SU-DHL-6 (cell line): ENCODE measurements at regions not wholly inside any gene's neighbourhood (a gene's known extent, or its start where the extent isn't known, plus 50 kb on each side); places are given as distances from the start of the nearest gene placed in this dataset.

ENCODE experiments used
- H2AFZ ChIP-seq: fragments of 200-600 bp; sonication (generic); 2 replicates; pipeline ENCODE4 v1.6.1; 2014; ENCODE audit warnings: low read depth, mild to moderate bottlenecking, moderate library complexity, mixed read lengths, antibody characterized with exemption, low read length; ENCODE audit not compliant: severe bottlenecking
- H3F3A ChIP-seq: fragments of 200-600 bp; shearing (Covaris generic); 2 replicates; pipeline ENCODE4 v1.6.0; 2016; ENCODE audit warnings: antibody characterized with exemption, mild to moderate bottlenecking; ENCODE audit not compliant: insufficient read depth
- H3K27ac ChIP-seq: fragments of 200-600 bp; sonication (generic); 2 replicates; pipeline ENCODE4 v1.5.1; 2016; ENCODE audit warnings: low read depth, mild to moderate bottlenecking, low read length, moderate library complexity, mixed read lengths
- H3K27me3 ChIP-seq: fragments of 200-600 bp; sonication (generic), shearing (Covaris generic); 2 replicates; pipeline ENCODE4 v1.6.0; 2014; ENCODE audit warnings: mild to moderate bottlenecking, low read length
- H3K36me3 ChIP-seq: fragments of 200-600 bp; sonication (generic); 2 replicates; pipeline ENCODE4 v1.6.1; 2014; ENCODE audit warnings: mild to moderate bottlenecking, low read length, mixed read lengths
- H3K4me2 ChIP-seq: fragments of 300-600, 200-600 bp; shearing (Covaris generic), sonication (generic); 2 replicates; pipeline ENCODE4 v1.6.0; 2014; ENCODE audit warnings: low read length, low read depth, mild to moderate bottlenecking; ENCODE audit not compliant: poor library complexity, severe bottlenecking
- H3K4me3 ChIP-seq: fragments of 200-600 bp; sonication (generic); 2 replicates; pipeline ENCODE4 v1.5.1; 2014; ENCODE audit warnings: antibody characterized with exemption, low read length, mild to moderate bottlenecking, mixed read lengths; ENCODE audit not compliant: insufficient read depth, poor library complexity, severe bottlenecking
- H3K79me2 ChIP-seq: fragments of 200-600 bp; sonication (generic); 2 replicates; pipeline ENCODE4 v1.6.1; 2014; ENCODE audit warnings: mild to moderate bottlenecking, low read length, moderate library complexity; ENCODE audit not compliant: insufficient read depth
- H3K9ac ChIP-seq: fragments of 200-600 bp; sonication (generic); 2 replicates; pipeline ENCODE4 v1.7.0; 2014; ENCODE audit warnings: mild to moderate bottlenecking, low read length
- H3K9me2 ChIP-seq: fragments of 200-600 bp; sonication (generic); replicated peaks from 2 replicates; pipeline ENCODE4 v1.6.1; 2014; ENCODE audit warnings: low read length; ENCODE audit not compliant: insufficient read depth
- H3K9me3 ChIP-seq: fragments of 200-600 bp; sonication (generic); 2 replicates; pipeline ENCODE4 v1.6.1; 2014; ENCODE audit warnings: low read length, mixed read lengths; ENCODE audit not compliant: insufficient read depth
- H4K20me1 ChIP-seq: fragments of 200-600 bp; sonication (generic); 2 replicates; pipeline ENCODE4 v1.6.1; 2014; ENCODE audit warnings: low read depth, mild to moderate bottlenecking, antibody characterized with exemption, low read length, moderate library complexity, mixed read lengths
- CTCF ChIP-seq: fragments of 200-600 bp; sonication (generic); IDR thresholded peaks from one replicate; pipeline ENCODE4 v1.5.1; 2017; ENCODE audit warnings: antibody characterized with exemption, mild to moderate bottlenecking, low read length, moderate library complexity; ENCODE audit not compliant: insufficient read depth, poor library complexity, severe bottlenecking
- EZH2phosphoT487 ChIP-seq: fragments of 200-600 bp; sonication (generic), shearing (Covaris generic); conservative IDR thresholded peaks from 2 replicates; pipeline ENCODE4 v1.6.1; 2018; ENCODE audit warnings: mild to moderate bottlenecking, antibody characterized with exemption, low read length, moderate library complexity, mixed read lengths

- no peak for TF ChIP-seq CTCF
- no peak for TF ChIP-seq EZH2phosphoT487
- no peaks in the 10 kb centered on the region for H3K36me3 ChIP-seq
- no peaks in the 10 kb centered on the region for H3K27me3 ChIP-seq
- no peak overlapping the region for H3K9ac ChIP-seq
- H3K9me3 ChIP-seq: no peaks in the 10 kb centered on the region
- no peak overlapping the region for H3K4me2 ChIP-seq
- H2AFZ ChIP-seq: no peak overlapping the region
- H3F3A ChIP-seq: no peaks in the 10 kb centered on the region
- H3K9me2 ChIP-seq: no peaks in the 10 kb centered on the region
- H3K27ac ChIP-seq: no peak overlapping the region
- no peak overlapping the region for H3K4me3 ChIP-seq
- no peaks in the 10 kb centered on the region for H4K20me1 ChIP-seq
- no peaks in the 10 kb centered on the region for H3K79me2 ChIP-seq
Measured at GRCh38 chr12:5251786-5252185, 180.1 kb upstream of the NTF3 start.

GRCh38 chr12:5254703-5255102 is 177.2 kb upstream of the NTF3 start:
- H3K9ac ChIP-seq: no peak overlapping the region
- no peaks in the 10 kb centered on the region for H3K79me2 ChIP-seq
- no peaks in the 10 kb centered on the region for H4K20me1 ChIP-seq
- no peaks in the 10 kb centered on the region for H3K36me3 ChIP-seq
- TF ChIP-seq EZH2phosphoT487 (no peak), CTCF (no peak)
- no peaks in the 10 kb centered on the region for H3K9me3 ChIP-seq
- H3K27ac ChIP-seq: no peak overlapping the region
- H3K4me3 ChIP-seq: no peak overlapping the region
- H3K27me3 ChIP-seq: no peaks in the 10 kb centered on the region
- no peaks in the 10 kb centered on the region for H3F3A ChIP-seq
- H2AFZ ChIP-seq: no peak overlapping the region
- H3K4me2 ChIP-seq: no peak overlapping the region
- no peaks in the 10 kb centered on the region for H3K9me2 ChIP-seq

GRCh38 chr12:5257763-5258495 is 174.0 kb upstream of the NTF3 start:
- Histone ChIP-seq H3K27me3 (no peaks in the 10 kb centered on the region), H3F3A (no peaks in the 10 kb centered on the region), H4K20me1 (no peaks in the 10 kb centered on the region)

More at GRCh38 chr12:5257763-5258495, 174.0 kb upstream of the NTF3 start:
- H3K27ac ChIP-seq: no peak overlapping the region
- TF ChIP-seq EZH2phosphoT487: no peak
- no peak for TF ChIP-seq CTCF
- H3K36me3 ChIP-seq: no peaks in the 10 kb centered on the region
- H3K9me3 ChIP-seq: no peaks in the 10 kb centered on the region
- H3K4me2 ChIP-seq: no peak overlapping the region
- H3K79me2 ChIP-seq: no peaks in the 10 kb centered on the region
- no peak overlapping the region for H3K9ac ChIP-seq
- H2AFZ ChIP-seq: no peak overlapping the region
- H3K9me2 ChIP-seq: no peaks in the 10 kb centered on the region
- no peak overlapping the region for H3K4me3 ChIP-seq
